ENCODE measurements at regions not wholly inside any gene's neighbourhood (a gene's known extent, or its start where the extent isn't known, plus 50 kb on each side); places are given as distances from the start of the nearest gene placed in this dataset.

- DNase-seq: no peak
Measured at GRCh38 chr4:147328189-147328588, 152.7 kb upstream of the EDNRA start.

- no peak for DNase-seq
Measured at GRCh38 chr4:147328756-147329446, 152.0 kb upstream of the EDNRA start.

GRCh38 chr4:147332091-147332490 is 148.8 kb upstream of the EDNRA start:
- DNase-seq: no peak

- no peak for DNase-seq
Measured at GRCh38 chr4:147334478-147334877, 146.4 kb upstream of the EDNRA start.

GRCh38 chr4:147335183-147335582 is 145.7 kb upstream of the EDNRA start:
- DNase-seq: no peak

- DNase-seq: no peak
Measured at GRCh38 chr4:147336252-147336651, 144.6 kb upstream of the EDNRA start.

- no peak for DNase-seq
Measured at GRCh38 chr4:147339100-147339499, 141.8 kb upstream of the EDNRA start.

- DNase-seq: no peak
Measured at GRCh38 chr4:147340111-147340510, 140.8 kb upstream of the EDNRA start.

- no peak for DNase-seq
Measured at GRCh38 chr4:147340591-147341120, 140.2 kb upstream of the EDNRA start.

GRCh38 chr4:147343692-147344091 is 137.2 kb upstream of the EDNRA start:
- DNase-seq: no peak

GRCh38 chr4:147345662-147346061 is 135.2 kb upstream of the EDNRA start:
- no peak for DNase-seq

- DNase-seq: no peak
Measured at GRCh38 chr4:147347217-147347616, 133.7 kb upstream of the EDNRA start.

- no peak for DNase-seq
Measured at GRCh38 chr4:147349193-147349592, 131.7 kb upstream of the EDNRA start.

- DNase-seq: no peak
Measured at GRCh38 chr4:147351083-147351787, 129.7 kb upstream of the EDNRA start.

- no peak for DNase-seq
Measured at GRCh38 chr4:147354237-147354636, 126.7 kb upstream of the EDNRA start.

GRCh38 chr4:147355032-147355656 is 125.8 kb upstream of the EDNRA start:
- DNase-seq: no peak

GRCh38 chr4:147355847-147356246 is 125.0 kb upstream of the EDNRA start:
- no peak for DNase-seq

- no peak for DNase-seq
Measured at GRCh38 chr4:147360301-147360700, 120.6 kb upstream of the EDNRA start.

GRCh38 chr4:147361726-147362125 is 119.2 kb upstream of the EDNRA start:
- DNase-seq: no peak

GRCh38 chr4:147362938-147363337 is 118.0 kb upstream of the EDNRA start:
- DNase-seq: no peak

- DNase-seq: no peak
Measured at GRCh38 chr4:147363514-147363913, 117.4 kb upstream of the EDNRA start.

GRCh38 chr4:147365396-147365795 is 115.5 kb upstream of the EDNRA start:
- no peak for DNase-seq

GRCh38 chr4:147366164-147366563 is 114.7 kb upstream of the EDNRA start:
- DNase-seq: no peak

GRCh38 chr4:147367891-147368290 is 113.0 kb upstream of the EDNRA start:
- no peak for DNase-seq

Data from stimulated activated CD4-positive, alpha-beta T cell treated with anti-CD3 and anti-CD28 coated beads, Interleukin-4, amount 100 ng/mL, for 24 hours (primary cell).